ENCODE measurements at regions not wholly inside any gene's neighbourhood (a gene's known extent, or its start where the extent isn't known, plus 50 kb on each side); places are given as distances from the start of the nearest gene placed in this dataset.

DNA sequence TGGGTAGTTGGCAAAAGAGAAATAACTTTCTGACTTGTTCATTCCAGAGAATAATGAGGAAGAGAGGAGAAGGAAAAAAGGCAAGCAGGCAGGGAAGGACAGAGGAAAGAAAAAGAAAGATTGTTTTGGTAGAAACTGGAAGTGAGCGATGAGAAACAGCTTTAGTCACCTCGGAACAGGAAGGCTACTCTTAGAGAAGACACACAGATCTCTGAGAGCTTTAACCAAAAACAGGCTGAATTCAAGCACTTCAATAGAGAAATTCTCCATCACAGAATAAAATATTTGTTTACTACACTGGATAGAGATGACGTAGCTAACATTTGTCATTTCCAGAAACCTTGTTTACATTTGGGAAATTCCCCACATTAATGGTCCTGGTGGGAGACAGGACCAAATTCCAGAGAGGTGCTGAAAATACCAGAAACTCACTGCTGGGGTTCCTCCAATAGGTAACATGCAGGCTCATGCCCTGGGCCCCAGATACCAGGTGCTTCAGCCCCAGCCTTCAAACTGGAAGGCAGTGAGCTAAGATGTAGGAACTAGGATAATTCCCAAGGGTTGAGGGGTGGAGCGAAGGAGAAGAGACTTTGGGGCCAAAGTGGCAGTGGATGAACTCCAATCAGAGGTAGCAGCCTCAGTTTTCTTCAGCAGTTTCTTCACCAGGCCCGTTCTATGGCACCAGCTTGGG is 227.7 kb upstream of the GRAMD2B start:
- DNase-seq (no peak), ATAC-seq (no peak)
- intact Hi-C loops (cut with DNase I): no loop called here
- H3K9me3 ChIP-seq: no peaks in the 10 kb centered on the region
- H3K4me1 ChIP-seq: no peaks in the 10 kb centered on the region
- no peak overlapping the region for H3K4me3 ChIP-seq
- no peaks in the 10 kb centered on the region for H3K36me3 ChIP-seq
- no peaks in the 10 kb centered on the region for H3K27me3 ChIP-seq (ENCODE audit: low read depth)
- TF ChIP-seq, protein P1, sequence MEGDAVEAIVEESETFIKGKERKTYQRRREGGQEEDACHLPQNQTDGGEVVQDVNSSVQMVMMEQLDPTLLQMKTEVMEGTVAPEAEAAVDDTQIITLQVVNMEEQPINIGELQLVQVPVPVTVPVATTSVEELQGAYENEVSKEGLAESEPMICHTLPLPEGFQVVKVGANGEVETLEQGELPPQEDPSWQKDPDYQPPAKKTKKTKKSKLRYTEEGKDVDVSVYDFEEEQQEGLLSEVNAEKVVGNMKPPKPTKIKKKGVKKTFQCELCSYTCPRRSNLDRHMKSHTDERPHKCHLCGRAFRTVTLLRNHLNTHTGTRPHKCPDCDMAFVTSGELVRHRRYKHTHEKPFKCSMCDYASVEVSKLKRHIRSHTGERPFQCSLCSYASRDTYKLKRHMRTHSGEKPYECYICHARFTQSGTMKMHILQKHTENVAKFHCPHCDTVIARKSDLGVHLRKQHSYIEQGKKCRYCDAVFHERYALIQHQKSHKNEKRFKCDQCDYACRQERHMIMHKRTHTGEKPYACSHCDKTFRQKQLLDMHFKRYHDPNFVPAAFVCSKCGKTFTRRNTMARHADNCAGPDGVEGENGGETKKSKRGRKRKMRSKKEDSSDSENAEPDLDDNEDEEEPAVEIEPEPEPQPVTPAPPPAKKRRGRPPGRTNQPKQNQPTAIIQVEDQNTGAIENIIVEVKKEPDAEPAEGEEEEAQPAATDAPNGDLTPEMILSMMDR (IDR thresholded peaks at IDR 0.05): no peak
- no peak overlapping the region for H3K27ac ChIP-seq

DNA sequence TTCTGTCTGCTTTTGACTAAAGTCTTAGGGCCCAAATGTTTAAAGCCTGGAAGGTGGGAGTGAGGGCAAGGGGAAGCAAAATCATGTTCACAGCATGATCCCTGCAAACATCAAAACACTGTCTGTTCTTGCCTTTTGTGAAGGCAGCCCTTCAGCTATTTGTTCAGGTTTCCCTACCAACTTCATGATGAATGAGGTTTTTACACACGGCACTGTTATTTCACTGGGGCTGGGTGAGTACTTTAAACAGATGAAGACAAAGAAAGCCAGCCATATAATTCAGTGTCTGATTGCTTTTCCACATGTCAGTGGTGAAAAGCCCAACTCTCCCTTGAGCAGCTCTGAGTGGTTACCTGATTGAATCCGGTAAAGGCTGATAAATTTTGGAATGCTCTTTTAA is 224.7 kb upstream of the GRAMD2B start:
- ATAC-seq: no peak
- intact Hi-C loops (cut with DNase I): no loop called here
- H3K4me3 ChIP-seq: no peak overlapping the region
- no peak for DNase-seq
- H3K27me3 ChIP-seq (ENCODE audit: low read depth): no peaks in the 10 kb centered on the region
- TF ChIP-seq, protein P1 (IDR thresholded peaks at IDR 0.05): no peak
- no peaks in the 10 kb centered on the region for H3K4me1 ChIP-seq
- no peaks in the 10 kb centered on the region for H3K9me3 ChIP-seq
- H3K36me3 ChIP-seq: no peaks in the 10 kb centered on the region
- H3K27ac ChIP-seq: no peak overlapping the region

- Histone ChIP-seq H3K27ac (no peak overlapping the region), H3K36me3 (no peaks in the 10 kb centered on the region), H3K9me3 (no peaks in the 10 kb centered on the region), H3K4me3 (no peak overlapping the region), H3K4me1 (no peaks in the 10 kb centered on the region), H3K27me3 (ENCODE audit: low read depth) (no peaks in the 10 kb centered on the region)
- no peak for ATAC-seq
- intact Hi-C loops (cut with DNase I): no loop called here
- TF ChIP-seq, protein P1 (IDR thresholded peaks at IDR 0.05): no peak
- no peak for DNase-seq
Measured at GRCh38 chr5:126199467-126199866, 223.7 kb upstream of the GRAMD2B start.

GRCh38 chr5:126208691-126209090 is 214.5 kb upstream of the GRAMD2B start:
- Histone ChIP-seq H3K27ac (no peak overlapping the region), H3K27me3 (ENCODE audit: low read depth) (no peaks in the 10 kb centered on the region), H3K9me3 (no peaks in the 10 kb centered on the region), H3K4me3 (no peak overlapping the region), H3K36me3 (no peaks in the 10 kb centered on the region), H3K4me1 (no peaks in the 10 kb centered on the region)
- TF ChIP-seq, protein P1 (IDR thresholded peaks at IDR 0.05): no peak
- DNase-seq (no peak), ATAC-seq (no peak)
- intact Hi-C loops (cut with DNase I): no loop called here

- ATAC-seq (no peak), DNase-seq (no peak)
- no peaks in the 10 kb centered on the region for H3K9me3 ChIP-seq
- TF ChIP-seq, protein P1 (IDR thresholded peaks at IDR 0.05): no peak
- H3K4me3 ChIP-seq: no peak overlapping the region
- H3K36me3 ChIP-seq: no peaks in the 10 kb centered on the region
- H3K27me3 ChIP-seq (ENCODE audit: low read depth): no peaks in the 10 kb centered on the region
- intact Hi-C loops (cut with DNase I): no loop called here
- H3K4me1 ChIP-seq: no peaks in the 10 kb centered on the region
- H3K27ac ChIP-seq: no peak overlapping the region
Measured at GRCh38 chr5:126210955-126211354, 212.3 kb upstream of the GRAMD2B start.
